Natural killer cell (primary cell): ENCODE measurements at regions not wholly inside any gene's neighbourhood (a gene's known extent, or its start where the extent isn't known, plus 50 kb on each side); places are given as distances from the start of the nearest gene placed in this dataset.

ENCODE experiments used
- ATAC-seq, 3 donors: fragments of 150-1000 bp in 2 of 3; fragments of 200-7000 bp in 1 of 3; cut with Tn5 transposase; 1 replicate in 1 of 3; 2 replicates in 2 of 3; pipeline ENCODE4 v1.10.0; 2021; ENCODE audit warnings: mild to moderate bottlenecking in 2 of 3, moderate library complexity in 2 of 3
- DNase-seq, 2 donors: peaks; one replicate each; pipeline versions ENCODE4 v3.0.0 to v3.0.0-alpha.2; 2013 to 2021; ENCODE audit warnings: mixed read lengths in 1 of 2
- H3K27ac ChIP-seq: one replicate; pipeline ENCODE4 v1.5.1; 2013; ENCODE audit warnings: mild to moderate bottlenecking, low read length
- H3K27me3 ChIP-seq: one replicate; pipeline ENCODE4 v1.6.1; 2013; ENCODE audit warnings: low read length; ENCODE audit not compliant: control insufficient read depth, insufficient read depth
- H3K36me3 ChIP-seq: one replicate; pipeline ENCODE4 v1.6.1; 2013; ENCODE audit warnings: low read length; ENCODE audit not compliant: control insufficient read depth, insufficient read depth
- H3K4me1 ChIP-seq: one replicate; pipeline ENCODE4 v1.6.1; 2013; ENCODE audit warnings: low read length; ENCODE audit not compliant: control insufficient read depth, insufficient read depth
- H3K4me3 ChIP-seq: one replicate; pipeline ENCODE4 v1.5.1; 2013; ENCODE audit warnings: low read length
- H3K9me3 ChIP-seq: one replicate; pipeline ENCODE4 v1.6.1; 2013; ENCODE audit warnings: low read length; ENCODE audit not compliant: control insufficient read depth, insufficient read depth
- H3K27ac Mint-ChIP-seq, 2 donors: one replicate each; pipeline ENCODE4 v1.8.0; 2022; ENCODE audit warnings: mild to moderate bottlenecking in 2 of 2, mixed read lengths in 2 of 2, moderate library complexity in 1 of 2
- H3K27me3 Mint-ChIP-seq, 2 donors: one replicate each; pipeline ENCODE4 v1.8.0; 2022; ENCODE audit warnings: low read depth in 2 of 2, mixed read lengths in 2 of 2
- H3K36me3 Mint-ChIP-seq: one replicate; pipeline ENCODE4 v1.8.0; 2022; ENCODE audit warnings: mixed read lengths
- H3K4me1 Mint-ChIP-seq, 2 donors: one replicate each; pipeline ENCODE4 v1.8.0; 2022; ENCODE audit warnings: mixed read lengths in 2 of 2
- H3K4me3 Mint-ChIP-seq: one replicate; pipeline ENCODE4 v1.8.0; 2022; ENCODE audit warnings: mild to moderate bottlenecking, moderate library complexity, mixed read lengths
- H3K9me3 Mint-ChIP-seq, 2 donors: one replicate each; pipeline ENCODE4 v1.8.0; 2022; ENCODE audit warnings: mixed read lengths in 2 of 2
- CTCF ChIP-seq: fragments of 200-600 bp; IDR thresholded peaks from one replicate; pipeline ENCODE4 v1.8.0; 2022; ENCODE audit warnings: antibody characterized with exemption
- WGBS: methylation state at CpG from one replicate; pipeline ENCODE4 v1.1.7; 2013; ENCODE audit warnings: missing lambda C conversion rate; ENCODE audit not compliant: insufficient coverage; 5-methylcytosine and 5-hydroxymethylcytosine counted together
- intact Hi-C: fragments of 100-400 bp; cut with micrococcal nuclease; formaldehyde crosslinking; loops from one replicate; pipeline ENCODE4 v1.14.2; 2022

- Mint-ChIP-seq H3K9me3 (peaks cover 4 to 12% of the 10 kb centered on the region in 2 donors), H3K4me3 (no peak overlapping the region), H3K27me3 (no peaks in the 10 kb centered on the region), H3K4me1 (no peaks in the 10 kb centered on the region), H3K36me3 (peaks cover 9% of the 10 kb centered on the region), H3K27ac (no peak overlapping the region)
- H3K27ac ChIP-seq: no peak overlapping the region
- DNase-seq: no peak
- H3K27me3 ChIP-seq: no peaks in the 10 kb centered on the region
- H3K9me3 ChIP-seq: no peaks in the 10 kb centered on the region
- TF ChIP-seq CTCF: no peak
- no peaks in the 10 kb centered on the region for H3K36me3 ChIP-seq
- WGBS: 80% methylated on average over 1 of the region's 1 CpG
- H3K4me3 ChIP-seq: no peak overlapping the region
- H3K4me1 ChIP-seq: no peaks in the 10 kb centered on the region
- no peak for ATAC-seq
- intact Hi-C loops: no loop called here
These were observed 986.0 kb upstream of the SPRY2 start for GRCh38 chr13:81326913-81327312.

GRCh38 chr13:81320516-81320915 is 979.6 kb upstream of the SPRY2 start:
- Histone ChIP-seq H3K27me3 (no peaks in the 10 kb centered on the region), H3K4me3 (no peak overlapping the region), H3K27ac (no peak overlapping the region), H3K9me3 (peaks cover 6% of the 10 kb centered on the region), H3K4me1 (no peaks in the 10 kb centered on the region), H3K36me3 (no peaks in the 10 kb centered on the region)
- intact Hi-C loops: no loop called here
- no peaks in the 10 kb centered on the region for H3K4me1 Mint-ChIP-seq
- DNase-seq: no peak
- H3K4me3 Mint-ChIP-seq: no peak overlapping the region
- H3K9me3 Mint-ChIP-seq: peaks cover 8 to 14% of the 10 kb centered on the region in 2 donors
- no peak overlapping the region for H3K27ac Mint-ChIP-seq
- WGBS: 84% methylated on average over 2 of the region's 2 CpGs
- no peak for TF ChIP-seq CTCF
- no peaks in the 10 kb centered on the region for H3K36me3 Mint-ChIP-seq
- ATAC-seq: no peak
- no peaks in the 10 kb centered on the region for H3K27me3 Mint-ChIP-seq

GRCh38 chr13:81319351-81319750 is 978.4 kb upstream of the SPRY2 start:
- Histone ChIP-seq H3K27ac (no peak overlapping the region), H3K27me3 (no peaks in the 10 kb centered on the region), H3K36me3 (no peaks in the 10 kb centered on the region), H3K9me3 (peaks cover 6% of the 10 kb centered on the region), H3K4me1 (no peaks in the 10 kb centered on the region), H3K4me3 (no peak overlapping the region)
- TF ChIP-seq CTCF: no peak
- Mint-ChIP-seq H3K36me3 (no peaks in the 10 kb centered on the region), H3K27ac (no peak overlapping the region), H3K9me3 (peaks cover 11 to 13% of the 10 kb centered on the region in 2 donors), H3K4me3 (no peak overlapping the region), H3K4me1 (no peaks in the 10 kb centered on the region), H3K27me3 (no peaks in the 10 kb centered on the region)
- 79% methylated on average over 3 of the region's 3 CpGs for WGBS
- intact Hi-C loops: no loop called here
- ATAC-seq (no peak), DNase-seq (no peak)

GRCh38 chr13:81318231-81319019 is 977.5 kb upstream of the SPRY2 start:
- Mint-ChIP-seq H3K4me1 (no peaks in the 10 kb centered on the region), H3K4me3 (no peak overlapping the region), H3K9me3 (peaks cover 9 to 10% of the 10 kb centered on the region in 2 donors), H3K27ac (no peak overlapping the region), H3K36me3 (no peaks in the 10 kb centered on the region), H3K27me3 (no peaks in the 10 kb centered on the region)
- H3K27me3 ChIP-seq: no peaks in the 10 kb centered on the region
- no peak overlapping the region for H3K27ac ChIP-seq
- intact Hi-C loops: no loop called here
- no peaks in the 10 kb centered on the region for H3K36me3 ChIP-seq
- DNase-seq (no peak), ATAC-seq (no peak)
- peaks cover 6% of the 10 kb centered on the region for H3K9me3 ChIP-seq
- WGBS: 77% methylated on average over 3 of the region's 4 CpGs
- no peaks in the 10 kb centered on the region for H3K4me1 ChIP-seq
- TF ChIP-seq CTCF: no peak
- no peak overlapping the region for H3K4me3 ChIP-seq
